ENCODE measurements at regions not wholly inside any gene's neighbourhood (a gene's known extent, or its start where the extent isn't known, plus 50 kb on each side); places are given as distances from the start of the nearest gene placed in this dataset.
"Not testable (repeated sequence)": the region's sequence is repeated elsewhere in the genome, so short reads cannot be mapped to it uniquely, and the experiment has no call there.

GRCh38 chr7:112979055-112979454 lies 107.6 kb downstream of the GPR85 start:
- not testable (repeated sequence) for TF ChIP-seq CTCF, POLR2A (IDR thresholded peaks at IDR 0.05)
